ENCODE measurements at regions not wholly inside any gene's neighbourhood (a gene's known extent, or its start where the extent isn't known, plus 50 kb on each side); places are given as distances from the start of the nearest gene placed in this dataset.

- in situ Hi-C loops (cut with MboI; ENCODE audit: low sequenced_read_pairs in 4 of 4) = no loop called here
Measured at GRCh38 chr16:48913384-48913783, 303.4 kb upstream of the N4BP1 start.

GRCh38 chr16:48912360-48912759 lies 302.4 kb upstream of the N4BP1 start:
- Histone ChIP-seq H3K4me1 (no peaks in the 10 kb centered on the region), H3K36me3 (no peaks in the 10 kb centered on the region), H3K4me3 (no peak overlapping the region), H3K27me3 (peaks cover 0 to 2% (median 0%) of the 10 kb centered on the region in 3 donors), H3K27ac (no peak overlapping the region), H3K9me3 (no peaks in the 10 kb centered on the region)
- intact Hi-C loops (cut with DNase I; ENCODE audit: low total_unique reads) (no loop called here), in situ Hi-C loops (cut with MboI; ENCODE audit: low sequenced_read_pairs in 4 of 4) (no loop called here)
- ATAC-seq (no peak), DNase-seq (no peak)
- no peak for TF ChIP-seq CTCF (IDR thresholded peaks at IDR 0.05 in 4 of 5, conservative IDR thresholded peaks at IDR 0.05 in 1 of 5)
- TF ChIP-seq POLR2A (IDR thresholded peaks at IDR 0.05) = no peak

More at GRCh38 chr16:48913384-48913783, 303.4 kb upstream of the N4BP1 start:
- Histone ChIP-seq H3K4me1 (no peaks in the 10 kb centered on the region), H3K27ac (no peak overlapping the region), H3K9me3 (no peaks in the 10 kb centered on the region), H3K36me3 (no peaks in the 10 kb centered on the region), H3K27me3 (peaks cover 0 to 2% (median 0%) of the 10 kb centered on the region in 3 donors), H3K4me3 (no peak overlapping the region)
- ATAC-seq (no peak), DNase-seq (no peak)
- no peak for TF ChIP-seq CTCF (IDR thresholded peaks at IDR 0.05 in 4 of 5, conservative IDR thresholded peaks at IDR 0.05 in 1 of 5)
- no peak for TF ChIP-seq POLR2A (IDR thresholded peaks at IDR 0.05)
- intact Hi-C loops (cut with DNase I; ENCODE audit: low total_unique reads) = no loop called here

GRCh38 chr16:48911700-48912099 lies 301.7 kb upstream of the N4BP1 start:
- H3K27ac ChIP-seq = no peak overlapping the region
- H3K36me3 ChIP-seq = no peaks in the 10 kb centered on the region
- TF ChIP-seq POLR2A (IDR thresholded peaks at IDR 0.05) = no peak
- TF ChIP-seq CTCF (IDR thresholded peaks at IDR 0.05 in 4 of 5, conservative IDR thresholded peaks at IDR 0.05 in 1 of 5) = no peak
- no peak overlapping the region for H3K4me3 ChIP-seq
- in situ Hi-C loops (cut with MboI; ENCODE audit: low sequenced_read_pairs in 4 of 4) = no loop called here
- DNase-seq (no peak), ATAC-seq (no peak)
- H3K27me3 ChIP-seq = peaks cover 0 to 2% (median 0%) of the 10 kb centered on the region in 3 donors
- intact Hi-C loops (cut with DNase I; ENCODE audit: low total_unique reads) = no loop called here
- no peaks in the 10 kb centered on the region for H3K4me1 ChIP-seq
- no peaks in the 10 kb centered on the region for H3K9me3 ChIP-seq

GRCh38 chr16:48910214-48910613 lies 300.2 kb upstream of the N4BP1 start:
- Histone ChIP-seq H3K27ac (no peak overlapping the region), H3K4me1 (no peaks in the 10 kb centered on the region), H3K9me3 (no peaks in the 10 kb centered on the region), H3K36me3 (no peaks in the 10 kb centered on the region), H3K27me3 (peaks cover 0 to 2% (median 0%) of the 10 kb centered on the region in 3 donors), H3K4me3 (no peak overlapping the region)
- ATAC-seq (no peak), DNase-seq (no peak)
- no peak for TF ChIP-seq POLR2A (IDR thresholded peaks at IDR 0.05)
- no peak for TF ChIP-seq CTCF (IDR thresholded peaks at IDR 0.05 in 4 of 5, conservative IDR thresholded peaks at IDR 0.05 in 1 of 5)
- intact Hi-C loops (cut with DNase I; ENCODE audit: low total_unique reads) = no loop called here
- in situ Hi-C loops (cut with MboI; ENCODE audit: low sequenced_read_pairs in 4 of 4) = no loop called here

DNA sequence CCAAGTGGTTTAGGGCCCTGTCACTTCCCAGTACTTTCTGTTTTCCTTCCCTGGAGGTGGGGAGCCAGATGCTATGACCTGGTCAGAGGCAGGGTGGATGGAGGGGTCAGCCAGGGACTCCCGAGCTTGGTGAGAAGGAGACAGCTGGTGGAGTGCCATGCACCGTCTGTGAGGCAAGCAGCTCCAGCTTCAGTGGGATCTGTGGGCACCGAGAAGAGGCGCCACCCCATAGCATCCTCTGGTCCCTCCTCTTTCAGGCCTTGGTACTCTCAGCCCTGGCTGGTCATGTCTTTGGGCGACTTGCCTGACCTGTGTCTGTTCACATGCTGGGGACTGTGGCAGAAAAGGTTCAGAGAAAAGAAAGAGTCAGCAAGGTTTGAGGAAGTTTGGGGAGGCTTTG lies 299.3 kb upstream of the N4BP1 start:
- ATAC-seq (no peak), DNase-seq (no peak)
- in situ Hi-C loops (cut with MboI; ENCODE audit: low sequenced_read_pairs in 4 of 4) (no loop called here), intact Hi-C loops (cut with DNase I; ENCODE audit: low total_unique reads) (no loop called here)
- TF ChIP-seq POLR2A (IDR thresholded peaks at IDR 0.05) = no peak
- TF ChIP-seq CTCF (IDR thresholded peaks at IDR 0.05 in 4 of 5, conservative IDR thresholded peaks at IDR 0.05 in 1 of 5) = no peak
- Histone ChIP-seq H3K4me1 (no peaks in the 10 kb centered on the region), H3K9me3 (no peaks in the 10 kb centered on the region), H3K4me3 (no peak overlapping the region), H3K27me3 (peaks cover 0 to 2% (median 0%) of the 10 kb centered on the region in 3 donors), H3K36me3 (no peaks in the 10 kb centered on the region), H3K27ac (no peak overlapping the region)

Data from gastrocnemius medialis (tissue), 4 donors.